ENCODE measurements at regions not wholly inside any gene's neighbourhood (a gene's known extent, or its start where the extent isn't known, plus 50 kb on each side); places are given as distances from the start of the nearest gene placed in this dataset.

- H2AFZ ChIP-seq (ENCODE audit: insufficient read depth, low read depth, low read length, poor library complexity, severe bottlenecking): no peak overlapping the region
- H3K4me1 ChIP-seq (ENCODE audit: control insufficient read depth in 1 of 2, insufficient read depth in 2 of 2, low read length in 2 of 2): peaks cover 10% of the 10 kb centered on the region in 2 donors
- no peak overlapping the region for H3K27ac Mint-ChIP-seq
- no peaks in the 10 kb centered on the region for H3K36me3 ChIP-seq (replicated peaks in 1 of 2; ENCODE audit: control insufficient read depth in 1 of 2, insufficient read depth in 2 of 2, low read length in 2 of 2)
- no peak overlapping the region for H3K4me3 Mint-ChIP-seq
- no peak for TF ChIP-seq CTCF (IDR thresholded peaks at IDR 0.05)
- no peak overlapping the region for H3K27ac ChIP-seq (ENCODE audit: low read depth in 1 of 2, low read length in 2 of 2)
- no peaks in the 10 kb centered on the region for H3K79me2 ChIP-seq (ENCODE audit: insufficient read depth, low read length)
- DNase-seq: no peak
- no CpG with 5 or more reads among the region's 3 CpGs for WGBS (ENCODE audit: insufficient coverage)
- peaks cover 0 to 5% (median 0%) of the 10 kb centered on the region in 7 donors for H3K9me3 Mint-ChIP-seq
- no peaks in the 10 kb centered on the region for H4K20me1 ChIP-seq (ENCODE audit: insufficient read depth, low read length)
- H3K4me1 Mint-ChIP-seq: peaks cover 17% of the 10 kb centered on the region
- intact Hi-C loops (cut with micrococcal nuclease): no loop called here
- no peak overlapping the region for H3K9ac ChIP-seq (ENCODE audit: insufficient read depth, low read length, poor library complexity, severe bottlenecking)
- H3K4me2 ChIP-seq (replicated peaks; ENCODE audit: extremely low read depth, low read length, poor library complexity, severe bottlenecking): no peak overlapping the region
- no peaks in the 10 kb centered on the region for H3K36me3 Mint-ChIP-seq
- H3K27me3 Mint-ChIP-seq (ENCODE audit: low read depth in 3 of 3): peaks cover 3 to 7% (median 3%) of the 10 kb centered on the region in 3 donors
- H3K4me3 ChIP-seq (replicated peaks in 1 of 3; ENCODE audit: low read depth in 2 of 3, low read length in 3 of 3): no peak overlapping the region
- H3K27me3 ChIP-seq (ENCODE audit: control insufficient read depth in 2 of 2, insufficient read depth in 2 of 2, low read length in 2 of 2): no peaks in the 10 kb centered on the region
- H3K9me3 ChIP-seq (replicated peaks in 1 of 2; ENCODE audit: control insufficient read depth in 1 of 2, insufficient read depth in 1 of 2, low read length in 2 of 2): no peaks in the 10 kb centered on the region
These were observed 149.2 kb upstream of the DAP start for GRCh38 chr5:10910261-10910660.

- WGBS (ENCODE audit: insufficient coverage): no CpG with 5 or more reads among the region's 3 CpGs
- H3K4me2 ChIP-seq (replicated peaks; ENCODE audit: extremely low read depth, low read length, poor library complexity, severe bottlenecking): no peak overlapping the region
- no peaks in the 10 kb centered on the region for H3K36me3 ChIP-seq (replicated peaks in 1 of 2; ENCODE audit: control insufficient read depth in 1 of 2, insufficient read depth in 2 of 2, low read length in 2 of 2)
- no peaks in the 10 kb centered on the region for H3K9me3 ChIP-seq (replicated peaks in 1 of 2; ENCODE audit: control insufficient read depth in 1 of 2, insufficient read depth in 1 of 2, low read length in 2 of 2)
- no peaks in the 10 kb centered on the region for H4K20me1 ChIP-seq (ENCODE audit: insufficient read depth, low read length)
- H3K4me3 ChIP-seq (replicated peaks in 1 of 3; ENCODE audit: low read depth in 2 of 3, low read length in 3 of 3): no peak overlapping the region
- no peak for TF ChIP-seq CTCF (IDR thresholded peaks at IDR 0.05)
- H3K9ac ChIP-seq (ENCODE audit: insufficient read depth, low read length, poor library complexity, severe bottlenecking): no peak overlapping the region
- no peaks in the 10 kb centered on the region for H3K79me2 ChIP-seq (ENCODE audit: insufficient read depth, low read length)
- no peak overlapping the region for H3K27ac ChIP-seq (ENCODE audit: low read depth in 1 of 2, low read length in 2 of 2)
- Mint-ChIP-seq H3K36me3 (no peaks in the 10 kb centered on the region), H3K4me3 (no peak overlapping the region), H3K27me3 (ENCODE audit: low read depth in 3 of 3) (peaks cover 3 to 7% (median 4%) of the 10 kb centered on the region in 3 donors), H3K9me3 (peaks cover 0 to 5% (median 0%) of the 10 kb centered on the region in 7 donors), H3K27ac (peak overlapping the region in 1 of 7 donors; percentile 1), H3K4me1 (no peaks in the 10 kb centered on the region)
- no peaks in the 10 kb centered on the region for H3K27me3 ChIP-seq (ENCODE audit: control insufficient read depth in 2 of 2, insufficient read depth in 2 of 2, low read length in 2 of 2)
- intact Hi-C loops (cut with micrococcal nuclease): no loop called here
- DNase-seq: no peak
- no peak overlapping the region for H2AFZ ChIP-seq (ENCODE audit: insufficient read depth, low read depth, low read length, poor library complexity, severe bottlenecking)
- H3K4me1 ChIP-seq (ENCODE audit: control insufficient read depth in 1 of 2, insufficient read depth in 2 of 2, low read length in 2 of 2): no peaks in the 10 kb centered on the region
These were observed 143.9 kb upstream of the DAP start for GRCh38 chr5:10904862-10905432.

All from CD14-positive monocyte (primary cell).